Body of pancreas (tissue), 4 donors: ENCODE measurements at regions not wholly inside any gene's neighbourhood (a gene's known extent, or its start where the extent isn't known, plus 50 kb on each side); places are given as distances from the start of the nearest gene placed in this dataset.

ENCODE experiments used
- ATAC-seq: fragments of 150-250 bp; one replicate; pipeline ENCODE4 v1.9.1; 2016
- DNase-seq, 4 donors: peaks; one replicate each; pipeline ENCODE4 v3.0.0-alpha.2; 2019
- H3K27ac ChIP-seq, 4 donors: fragments of 200-600 bp; sonication (generic); 1 replicate in 3 of 4; 2 replicates in 1 of 4; pipeline versions ENCODE4 v1.5.1 to v1.6.1; 2016 to 2019; ENCODE audit warnings: mild to moderate bottlenecking in 1 of 4, mixed read lengths in 1 of 4, moderate library complexity in 1 of 4
- H3K27me3 ChIP-seq, 2 donors: fragments of 200-600 bp; sonication (generic); one replicate each; pipeline ENCODE4 v1.6.0; 2016; ENCODE audit warnings: mild to moderate bottlenecking in 1 of 2
- H3K36me3 ChIP-seq, 2 donors: fragments of 200-600 bp; sonication (generic); replicated peaks in 1 of 2; 2 replicates each; pipeline ENCODE4 v1.5.1; 2016; ENCODE audit warnings: low read depth in 2 of 2; ENCODE audit not compliant: insufficient read depth in 1 of 2
- H3K4me1 ChIP-seq: fragments of 200-600 bp; sonication (generic); one replicate; pipeline ENCODE4 v1.6.0; 2016
- H3K4me3 ChIP-seq, 2 donors: fragments of 200-600 bp; sonication (generic); 1 replicate in 1 of 2; 2 replicates in 1 of 2; pipeline ENCODE4 v1.5.1; 2016 to 2019
- H3K9me3 ChIP-seq, 3 donors: fragments of 200-600 bp; sonication (generic); 1 replicate in 2 of 3; 2 replicates in 1 of 3; pipeline ENCODE4 v1.5.1; 2016
- POLR2A ChIP-seq, 3 donors: fragments of 450-650 bp; IDR thresholded peaks; one replicate each; pipeline ENCODE4 v1.6.1; 2016; ENCODE audit warnings: antibody characterized with exemption in 3 of 3, mild to moderate bottlenecking in 2 of 3
- WGBS, 2 donors: methylation state at CpG; one replicate each; pipeline ENCODE4 v1.1.5; 2017; 5-methylcytosine and 5-hydroxymethylcytosine counted together
- intact Hi-C: fragments of 100-400 bp; cut with DNase I; formaldehyde crosslinking; loops from one replicate; pipeline ENCODE4 v1.15.1; 2023
- TF ChIP-seq, protein P1 (sequence below), 7 experiments: fragments of 450-650 bp in 4 of 7; fragments of 200-600 bp in 3 of 7; sonication (generic) in 3 of 7; IDR thresholded peaks; one replicate each; pipeline ENCODE4 v1.5.1; 2016 to 2019; ENCODE audit warnings: antibody characterized with exemption in 7 of 7

- no peaks in the 10 kb centered on the region for H3K27me3 ChIP-seq
- intact Hi-C loops: no loop called here
- no peaks in the 10 kb centered on the region for H3K36me3 ChIP-seq
- no peak for DNase-seq
- H3K9me3 ChIP-seq: no peaks in the 10 kb centered on the region
- no peaks in the 10 kb centered on the region for H3K4me1 ChIP-seq
- TF ChIP-seq POLR2A (IDR thresholded peaks at IDR 0.05): no peak
- TF ChIP-seq, protein P1, sequence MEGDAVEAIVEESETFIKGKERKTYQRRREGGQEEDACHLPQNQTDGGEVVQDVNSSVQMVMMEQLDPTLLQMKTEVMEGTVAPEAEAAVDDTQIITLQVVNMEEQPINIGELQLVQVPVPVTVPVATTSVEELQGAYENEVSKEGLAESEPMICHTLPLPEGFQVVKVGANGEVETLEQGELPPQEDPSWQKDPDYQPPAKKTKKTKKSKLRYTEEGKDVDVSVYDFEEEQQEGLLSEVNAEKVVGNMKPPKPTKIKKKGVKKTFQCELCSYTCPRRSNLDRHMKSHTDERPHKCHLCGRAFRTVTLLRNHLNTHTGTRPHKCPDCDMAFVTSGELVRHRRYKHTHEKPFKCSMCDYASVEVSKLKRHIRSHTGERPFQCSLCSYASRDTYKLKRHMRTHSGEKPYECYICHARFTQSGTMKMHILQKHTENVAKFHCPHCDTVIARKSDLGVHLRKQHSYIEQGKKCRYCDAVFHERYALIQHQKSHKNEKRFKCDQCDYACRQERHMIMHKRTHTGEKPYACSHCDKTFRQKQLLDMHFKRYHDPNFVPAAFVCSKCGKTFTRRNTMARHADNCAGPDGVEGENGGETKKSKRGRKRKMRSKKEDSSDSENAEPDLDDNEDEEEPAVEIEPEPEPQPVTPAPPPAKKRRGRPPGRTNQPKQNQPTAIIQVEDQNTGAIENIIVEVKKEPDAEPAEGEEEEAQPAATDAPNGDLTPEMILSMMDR (IDR thresholded peaks at IDR 0.05): no peak
- no peak overlapping the region for H3K4me3 ChIP-seq
- ATAC-seq: no peak
- H3K27ac ChIP-seq: no peak overlapping the region
Measured at GRCh38 chr4:100876546-100876945, 358.7 kb upstream of the EMCN start.

- 72 to 74% methylated on average over 4 of the region's 4 CpGs for WGBS, 2 donors
- no peaks in the 10 kb centered on the region for H3K36me3 ChIP-seq
- no peak for TF ChIP-seq POLR2A (IDR thresholded peaks at IDR 0.05)
- TF ChIP-seq, protein P1 (IDR thresholded peaks at IDR 0.05): no peak
- no peak overlapping the region for H3K4me3 ChIP-seq
- DNase-seq (no peak), ATAC-seq (no peak)
- no peaks in the 10 kb centered on the region for H3K27me3 ChIP-seq
- H3K27ac ChIP-seq: no peak overlapping the region
- H3K4me1 ChIP-seq: no peaks in the 10 kb centered on the region
- intact Hi-C loops: no loop called here
- H3K9me3 ChIP-seq: no peaks in the 10 kb centered on the region
Measured at GRCh38 chr4:100875296-100876068, 357.7 kb upstream of the EMCN start.

DNA sequence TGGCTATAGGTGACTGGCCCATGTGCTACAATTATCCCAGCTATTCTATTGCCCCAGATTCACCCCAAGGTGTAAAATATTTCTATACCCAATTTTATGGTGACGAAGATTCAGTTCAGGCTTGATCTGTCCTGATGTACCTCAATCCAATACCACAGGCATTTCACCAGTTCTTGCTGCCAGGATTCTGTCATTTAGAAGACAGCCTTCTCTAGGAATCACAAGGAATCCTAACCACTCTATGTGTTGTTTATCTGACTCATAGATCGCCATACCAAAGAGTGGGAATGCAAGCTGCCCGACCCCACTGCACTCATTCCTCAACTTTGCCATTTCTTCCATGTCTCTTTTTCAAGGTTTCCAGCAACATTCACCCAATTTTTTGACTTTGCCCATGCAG, 355.0 kb upstream of the EMCN start:
- intact Hi-C loops: no loop called here
- Histone ChIP-seq H3K27ac (no peak overlapping the region), H3K4me3 (no peak overlapping the region), H3K9me3 (no peaks in the 10 kb centered on the region), H3K36me3 (no peaks in the 10 kb centered on the region), H3K27me3 (no peaks in the 10 kb centered on the region), H3K4me1 (no peaks in the 10 kb centered on the region)
- no peak for TF ChIP-seq POLR2A (IDR thresholded peaks at IDR 0.05)
- TF ChIP-seq, protein P1 (IDR thresholded peaks at IDR 0.05): no peak
- WGBS, 2 donors: 83 to 84% methylated on average over 3 of the region's 3 CpGs
- DNase-seq: no peak
- ATAC-seq: no peak

DNA sequence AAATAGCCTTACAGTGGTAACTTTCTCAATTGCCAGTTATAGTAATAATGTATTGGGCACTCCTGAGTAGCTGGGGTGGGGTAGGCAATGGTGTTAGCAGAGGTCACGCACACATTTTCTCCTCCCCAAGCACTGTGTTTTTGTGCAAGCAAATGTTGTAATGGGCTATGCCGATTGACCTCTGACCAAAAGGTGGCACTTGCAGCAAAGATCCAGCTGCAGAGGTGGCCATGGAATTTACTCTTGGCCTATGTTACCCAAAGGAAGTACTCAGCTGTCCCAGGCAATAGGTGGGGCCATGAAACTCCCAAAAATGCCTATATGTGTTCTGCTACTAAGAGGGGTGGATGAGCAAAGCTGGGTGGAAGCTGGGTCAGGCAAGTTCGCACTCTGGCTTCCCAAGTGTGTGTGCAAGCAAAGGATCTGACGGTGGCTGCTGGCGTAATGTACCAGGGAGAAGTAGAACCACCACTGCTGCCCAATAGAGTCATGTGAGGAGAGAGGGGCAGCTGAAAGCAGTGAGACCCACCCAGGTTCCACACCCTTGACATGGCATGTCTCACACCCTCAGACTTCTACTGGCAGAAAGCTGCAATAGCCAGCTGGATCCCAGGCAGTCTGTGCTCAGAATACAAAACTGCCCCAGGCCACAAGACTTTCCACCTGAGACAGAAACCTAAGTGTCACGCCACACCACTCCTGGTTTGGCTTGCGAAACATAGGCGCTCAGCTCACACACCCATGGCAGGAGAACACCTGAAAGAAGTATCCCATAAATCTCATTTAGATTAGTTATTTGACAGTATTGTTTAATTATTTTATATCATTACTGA, 353.3 kb upstream of the EMCN start:
- TF ChIP-seq, protein P1 (IDR thresholded peaks at IDR 0.05): no peak
- TF ChIP-seq POLR2A (IDR thresholded peaks at IDR 0.05): no peak
- Histone ChIP-seq H3K4me1 (no peaks in the 10 kb centered on the region), H3K27me3 (no peaks in the 10 kb centered on the region), H3K9me3 (no peaks in the 10 kb centered on the region), H3K27ac (no peak overlapping the region), H3K4me3 (no peak overlapping the region), H3K36me3 (no peaks in the 10 kb centered on the region)
- DNase-seq (no peak), ATAC-seq (no peak)
- 81 to 94% methylated on average over 8 of the region's 8 CpGs for WGBS, 2 donors
- intact Hi-C loops: no loop called here
